PC-3 (cell line): ENCODE measurements at regions not wholly inside any gene's neighbourhood (a gene's known extent, or its start where the extent isn't known, plus 50 kb on each side); places are given as distances from the start of the nearest gene placed in this dataset.

Experiments
- ATAC-seq: fragments of 200-7000 bp; cut with Tn5 transposase; 2 replicates; pipeline ENCODE4 v1.9.1; 2020; ENCODE audit warnings: mild to moderate bottlenecking, moderate library complexity
- BruUV-seq: library from RNA; stranded (reverse); fragments of 400-500 nt; replicated peaks from 2 replicates; lab custom pipeline; 2021; lab: Mats Ljungman, UMichigan
- CTCF ChIA-PET: fragments of 300-600 bp; sonication (Branson Sonifier 250); formaldehyde crosslinking; loops from one replicate; lab custom pipeline; 2022; ENCODE audit warnings: antibody characterized with exemption; lab: Charles Lee
- POLR2A ChIA-PET: fragments of 300-600 bp; sonication (Branson Sonifier 250); formaldehyde crosslinking; loops from one replicate; lab custom pipeline; 2022; ENCODE audit warnings: antibody characterized with exemption; ENCODE audit not compliant: unreplicated experiment; lab: Charles Lee
- DNase-seq: peaks from one replicate; pipeline ENCODE4 v3.0.0-alpha.2; 2015
- H2AFZ ChIP-seq: fragments of 300-600 bp; sonication (generic); 2 replicates; pipeline ENCODE4 v1.6.0; 2016; ENCODE audit warnings: antibody characterized with exemption, low read length
- H3F3A ChIP-seq: fragments of 300-600 bp; sonication (generic); one replicate; pipeline ENCODE4 v1.6.0; 2017; ENCODE audit warnings: antibody characterized with exemption, low read length, control low read depth, mild to moderate bottlenecking; ENCODE audit not compliant: unreplicated experiment
- H3K27ac ChIP-seq: fragments of 300-600 bp; sonication (generic); 2 replicates; pipeline ENCODE4 v1.5.1; 2016; ENCODE audit warnings: mild to moderate bottlenecking, low read length
- H3K27me3 ChIP-seq: fragments of 300-600 bp; sonication (generic); 2 replicates; pipeline ENCODE4 v1.6.1; 2016; ENCODE audit warnings: low read length, mixed read lengths
- H3K36me3 ChIP-seq: fragments of 300-600 bp; sonication (generic); 2 replicates; pipeline ENCODE4 v1.6.1; 2016; ENCODE audit warnings: low read depth, mixed run types, low read length, mixed read lengths
- H3K4me1 ChIP-seq: fragments of 300-600 bp; sonication (generic); 2 replicates; pipeline ENCODE4 v1.5.1; 2016; ENCODE audit warnings: low read length; ENCODE audit not compliant: insufficient read depth
- H3K4me2 ChIP-seq: fragments of 300-600 bp; sonication (generic); 2 replicates; pipeline ENCODE4 v1.6.0; 2016; ENCODE audit warnings: low read length
- H3K4me3 ChIP-seq: fragments of 300-600 bp; sonication (generic); 2 replicates; pipeline ENCODE4 v1.5.1; 2016; ENCODE audit warnings: mild to moderate bottlenecking, low read length, mixed read lengths
- H3K79me2 ChIP-seq: fragments of 300-600 bp; sonication (generic); 2 replicates; pipeline ENCODE4 v1.6.1; 2017; ENCODE audit warnings: low read length, mixed read lengths
- H3K9ac ChIP-seq: fragments of 300-600 bp; sonication (generic); 2 replicates; pipeline ENCODE4 v1.6.0; 2016; ENCODE audit warnings: mild to moderate bottlenecking, low read length
- H3K9me2 ChIP-seq: fragments of 300-600 bp; sonication (generic); replicated peaks from 2 replicates; pipeline ENCODE4 v1.6.1; 2016; ENCODE audit warnings: mixed run types, low read length, mixed read lengths
- H3K9me3 ChIP-seq: fragments of 300-600 bp; sonication (generic); 2 replicates; pipeline ENCODE4 v1.6.1; 2016; ENCODE audit warnings: low read length, mixed read lengths
- H4K20me1 ChIP-seq: fragments of 300-600 bp; sonication (generic); 2 replicates; pipeline ENCODE4 v1.6.1; 2016; ENCODE audit warnings: low read length, mixed read lengths
- CTCF ChIP-seq: fragments of 300-600 bp; sonication (generic); conservative IDR thresholded peaks from 2 replicates; pipeline ENCODE4 v1.5.1; 2017; ENCODE audit warnings: antibody characterized with exemption, low read depth, mild to moderate bottlenecking, low read length
- EZH2 ChIP-seq: fragments of 300-600 bp; sonication (generic); IDR thresholded peaks from one replicate; pipeline ENCODE4 v1.6.1; 2017; ENCODE audit warnings: antibody characterized with exemption, mild to moderate bottlenecking, low read length; ENCODE audit not compliant: unreplicated experiment
- EZH2phosphoT487 ChIP-seq: fragments of 300-600 bp; sonication (generic); IDR thresholded peaks from 2 replicates; pipeline ENCODE4 v1.6.1; 2018; ENCODE audit warnings: mild to moderate bottlenecking, antibody characterized with exemption, low read length, borderline replicate concordance
- intact Hi-C: fragments of 100-400 bp; cut with micrococcal nuclease; formaldehyde crosslinking; loops from 2 replicates; pipeline ENCODE4 v1.9.0; 2023

DNA sequence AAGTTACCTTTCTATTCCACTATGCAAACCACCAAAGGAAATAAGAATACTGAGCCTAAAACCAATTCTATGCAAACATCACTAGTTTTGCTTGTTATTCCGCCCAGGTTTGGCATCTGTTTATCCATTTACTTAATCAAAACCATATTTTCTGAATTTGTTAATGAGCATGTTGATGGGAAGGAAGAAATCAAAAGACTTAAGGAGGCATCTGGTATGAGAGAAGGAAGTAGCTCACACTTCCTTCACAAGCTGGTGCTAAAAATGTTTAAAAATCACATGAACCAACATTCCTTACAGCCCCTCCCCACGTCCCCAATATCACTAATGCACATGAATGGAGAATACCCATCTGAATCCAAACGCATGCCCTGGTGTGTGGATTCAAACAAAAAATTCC lies 52.0 kb upstream of the PRKAR2B start:
- DNase-seq = no peak
- Histone ChIP-seq H3F3A (no peaks in the 10 kb centered on the region), H3K27ac (no peak overlapping the region), H3K9me3 (no peaks in the 10 kb centered on the region), H3K79me2 (no peaks in the 10 kb centered on the region), H3K27me3 (peaks cover 32% of the 10 kb centered on the region), H2AFZ (no peak overlapping the region), H3K36me3 (no peaks in the 10 kb centered on the region), H3K9me2 (no peaks in the 10 kb centered on the region), H3K4me1 (no peaks in the 10 kb centered on the region), H3K4me3 (no peak overlapping the region), H4K20me1 (no peaks in the 10 kb centered on the region), H3K4me2 (no peak overlapping the region), H3K9ac (no peak overlapping the region)
- no peak for ATAC-seq
- intact Hi-C loops = no loop called here
- no peak for TF ChIP-seq EZH2
- no peak for TF ChIP-seq EZH2phosphoT487
- TF ChIP-seq CTCF = no peak
- ChIA-PET CTCF (no interaction called here), POLR2A (no interaction called here)
- no TSS peak for BruUV-seq
